ENCODE measurements at regions not wholly inside any gene's neighbourhood (a gene's known extent, or its start where the extent isn't known, plus 50 kb on each side); places are given as distances from the start of the nearest gene placed in this dataset.

DNA sequence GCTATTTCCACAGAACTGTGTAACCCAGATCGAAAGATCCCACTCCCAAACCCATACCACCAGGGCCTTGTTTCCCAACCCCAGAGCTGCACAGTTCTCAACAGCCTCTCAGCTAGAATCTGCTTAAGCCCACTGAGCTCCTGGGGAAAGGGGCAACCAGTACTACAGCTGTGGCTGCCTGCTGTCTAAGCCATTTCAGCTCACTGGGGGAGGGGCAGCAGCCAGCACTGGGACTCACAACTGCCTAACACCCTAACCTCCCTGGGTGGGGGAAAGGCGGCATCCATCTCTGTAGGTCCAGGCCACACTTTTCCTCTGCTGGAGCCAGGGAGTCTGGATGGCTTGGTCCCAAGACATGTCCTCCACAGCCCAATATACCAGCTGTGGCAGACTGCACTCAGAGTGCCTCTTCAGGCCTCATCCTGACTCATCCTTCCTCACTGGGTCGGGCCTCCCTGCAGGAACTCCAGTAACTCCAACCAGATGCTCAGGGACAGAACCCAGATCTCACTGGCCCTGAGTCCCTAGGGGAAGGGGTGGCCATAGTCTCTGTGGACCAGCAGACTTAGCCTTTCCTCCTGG lies 241.4 kb downstream of the HINT1 start:
- H3K9me1 ChIP-seq (ENCODE audit: control insufficient read depth, insufficient read depth, low read length), result no peaks in the 10 kb centered on the region
- H2AFZ ChIP-seq (ENCODE audit: low read depth, low read length), result no peak overlapping the region
- H3K27ac ChIP-seq (ENCODE audit: extremely low read depth, low read depth, low read length), result no peak overlapping the region
- no peaks in the 10 kb centered on the region for H3K79me2 ChIP-seq (ENCODE audit: control insufficient read depth, insufficient read depth, low read length)
- ATAC-seq, result no peak
- H3K36me3 ChIP-seq (ENCODE audit: control insufficient read depth, insufficient read depth, low read length), result no peaks in the 10 kb centered on the region
- ChIA-PET POLR2A (no interaction called here), CTCF (ENCODE audit: low intra/inter-chr PET ratio) (no interaction called here)
- FAIRE-seq, result no peak
- H3K4me3 ChIP-seq, result no peak overlapping the region
- intact Hi-C loops (cut with micrococcal nuclease) (no loop called here), in situ Hi-C loops (cut with MboI) (no loop called here)
- no TSS peak for BruUV-seq (replicated peaks)
- DNase-seq (ENCODE audit: extremely low read depth in 1 of 4, low spot score in 3 of 4), result no peak
- H3K27me3 ChIP-seq (ENCODE audit: control insufficient read depth in 2 of 2, insufficient read depth in 2 of 2, low read length in 2 of 2), result no peaks in the 10 kb centered on the region
- 8% methylated on average over 3 of the region's 3 CpGs for WGBS (ENCODE audit: insufficient coverage, low coverage, missing lambda C conversion rate)
- H3K9me3 ChIP-seq (replicated peaks; ENCODE audit: control insufficient read depth, insufficient read depth, low read depth, low read length), result no peaks in the 10 kb centered on the region
- no peaks in the 10 kb centered on the region for H4K20me1 ChIP-seq (replicated peaks; ENCODE audit: control insufficient read depth, insufficient read depth, low read length)
- H3K4me2 ChIP-seq (ENCODE audit: insufficient read depth, low read length), result no peak overlapping the region
- no peaks in the 10 kb centered on the region for H3K4me1 ChIP-seq (replicated peaks in 1 of 2; ENCODE audit: control insufficient read depth in 2 of 2, insufficient read depth in 2 of 2, low read length in 2 of 2)
- no peak overlapping the region for H3K9ac ChIP-seq (ENCODE audit: insufficient read depth in 1 of 2, low read depth in 2 of 2, low read length in 2 of 2)
- TF ChIP-seq HLTF (IDR thresholded peaks at IDR 0.05) (no peak), SAFB2 (IDR thresholded peaks at IDR 0.05; ENCODE audit: borderline replicate concordance, low read depth, low read length, severe bottlenecking) (no peak), ZNF165 (CRISPR knock-in tag; IDR thresholded peaks at IDR 0.05; ENCODE audit: borderline replicate concordance) (no peak), RAD51 (IDR thresholded peaks at IDR 0.05; ENCODE audit: borderline replicate concordance, low read depth) (no peak), ZNF586 (CRISPR knock-in tag; conservative IDR thresholded peaks at IDR 0.05) (no peak), STAG1 (CRISPR knock-in tag; IDR thresholded peaks at IDR 0.05; ENCODE audit: borderline replicate concordance) (no peak), HDAC3 (IDR thresholded peaks at IDR 0.05; ENCODE audit: borderline replicate concordance, partially characterized antibody) (no peak), KDM2B (CRISPR knock-in tag; IDR thresholded peaks at IDR 0.05) (no peak), GATAD2B (IDR thresholded peaks at IDR 0.05; ENCODE audit: borderline replicate concordance) (no peak), TBL1XR1 (IDR thresholded peaks at IDR 0.05; ENCODE audit: low read length in 2 of 2) (no peak), ZNF134 (CRISPR knock-in tag; conservative IDR thresholded peaks at IDR 0.05) (no peak), ZNF197 (CRISPR knock-in tag; IDR thresholded peaks at IDR 0.05; ENCODE audit: low read depth) (no peak), SLC30A9 (CRISPR knock-in tag; IDR thresholded peaks at IDR 0.05) (no peak), TEAD1 (CRISPR knock-in tag; IDR thresholded peaks at IDR 0.05) (no peak), STAT5A (IDR thresholded peaks at IDR 0.05; ENCODE audit: borderline replicate concordance, low read length) (no peak)
- TF ChIP-seq, protein P1, sequence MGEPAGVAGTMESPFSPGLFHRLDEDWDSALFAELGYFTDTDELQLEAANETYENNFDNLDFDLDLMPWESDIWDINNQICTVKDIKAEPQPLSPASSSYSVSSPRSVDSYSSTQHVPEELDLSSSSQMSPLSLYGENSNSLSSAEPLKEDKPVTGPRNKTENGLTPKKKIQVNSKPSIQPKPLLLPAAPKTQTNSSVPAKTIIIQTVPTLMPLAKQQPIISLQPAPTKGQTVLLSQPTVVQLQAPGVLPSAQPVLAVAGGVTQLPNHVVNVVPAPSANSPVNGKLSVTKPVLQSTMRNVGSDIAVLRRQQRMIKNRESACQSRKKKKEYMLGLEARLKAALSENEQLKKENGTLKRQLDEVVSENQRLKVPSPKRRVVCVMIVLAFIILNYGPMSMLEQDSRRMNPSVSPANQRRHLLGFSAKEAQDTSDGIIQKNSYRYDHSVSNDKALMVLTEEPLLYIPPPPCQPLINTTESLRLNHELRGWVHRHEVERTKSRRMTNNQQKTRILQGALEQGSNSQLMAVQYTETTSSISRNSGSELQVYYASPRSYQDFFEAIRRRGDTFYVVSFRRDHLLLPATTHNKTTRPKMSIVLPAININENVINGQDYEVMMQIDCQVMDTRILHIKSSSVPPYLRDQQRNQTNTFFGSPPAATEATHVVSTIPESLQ (CRISPR knock-in tag; IDR thresholded peaks at IDR 0.05), result no peak
- TF ChIP-seq, protein P2, sequence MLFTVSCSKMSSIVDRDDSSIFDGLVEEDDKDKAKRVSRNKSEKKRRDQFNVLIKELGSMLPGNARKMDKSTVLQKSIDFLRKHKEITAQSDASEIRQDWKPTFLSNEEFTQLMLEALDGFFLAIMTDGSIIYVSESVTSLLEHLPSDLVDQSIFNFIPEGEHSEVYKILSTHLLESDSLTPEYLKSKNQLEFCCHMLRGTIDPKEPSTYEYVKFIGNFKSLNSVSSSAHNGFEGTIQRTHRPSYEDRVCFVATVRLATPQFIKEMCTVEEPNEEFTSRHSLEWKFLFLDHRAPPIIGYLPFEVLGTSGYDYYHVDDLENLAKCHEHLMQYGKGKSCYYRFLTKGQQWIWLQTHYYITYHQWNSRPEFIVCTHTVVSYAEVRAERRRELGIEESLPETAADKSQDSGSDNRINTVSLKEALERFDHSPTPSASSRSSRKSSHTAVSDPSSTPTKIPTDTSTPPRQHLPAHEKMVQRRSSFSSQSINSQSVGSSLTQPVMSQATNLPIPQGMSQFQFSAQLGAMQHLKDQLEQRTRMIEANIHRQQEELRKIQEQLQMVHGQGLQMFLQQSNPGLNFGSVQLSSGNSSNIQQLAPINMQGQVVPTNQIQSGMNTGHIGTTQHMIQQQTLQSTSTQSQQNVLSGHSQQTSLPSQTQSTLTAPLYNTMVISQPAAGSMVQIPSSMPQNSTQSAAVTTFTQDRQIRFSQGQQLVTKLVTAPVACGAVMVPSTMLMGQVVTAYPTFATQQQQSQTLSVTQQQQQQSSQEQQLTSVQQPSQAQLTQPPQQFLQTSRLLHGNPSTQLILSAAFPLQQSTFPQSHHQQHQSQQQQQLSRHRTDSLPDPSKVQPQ (CRISPR knock-in tag; IDR thresholded peaks at IDR 0.05; ENCODE audit: borderline replicate concordance), result no peak
- TF ChIP-seq, protein P3, sequence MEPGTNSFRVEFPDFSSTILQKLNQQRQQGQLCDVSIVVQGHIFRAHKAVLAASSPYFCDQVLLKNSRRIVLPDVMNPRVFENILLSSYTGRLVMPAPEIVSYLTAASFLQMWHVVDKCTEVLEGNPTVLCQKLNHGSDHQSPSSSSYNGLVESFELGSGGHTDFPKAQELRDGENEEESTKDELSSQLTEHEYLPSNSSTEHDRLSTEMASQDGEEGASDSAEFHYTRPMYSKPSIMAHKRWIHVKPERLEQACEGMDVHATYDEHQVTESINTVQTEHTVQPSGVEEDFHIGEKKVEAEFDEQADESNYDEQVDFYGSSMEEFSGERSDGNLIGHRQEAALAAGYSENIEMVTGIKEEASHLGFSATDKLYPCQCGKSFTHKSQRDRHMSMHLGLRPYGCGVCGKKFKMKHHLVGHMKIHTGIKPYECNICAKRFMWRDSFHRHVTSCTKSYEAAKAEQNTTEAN (CRISPR knock-in tag; IDR thresholded peaks at IDR 0.05), result no peak
